ENCODE measurements at regions not wholly inside any gene's neighbourhood (a gene's known extent, or its start where the extent isn't known, plus 50 kb on each side); places are given as distances from the start of the nearest gene placed in this dataset.
"Not testable (repeated sequence)": the region's sequence is repeated elsewhere in the genome, so short reads cannot be mapped to it uniquely, and the experiment has no call there.

DNA sequence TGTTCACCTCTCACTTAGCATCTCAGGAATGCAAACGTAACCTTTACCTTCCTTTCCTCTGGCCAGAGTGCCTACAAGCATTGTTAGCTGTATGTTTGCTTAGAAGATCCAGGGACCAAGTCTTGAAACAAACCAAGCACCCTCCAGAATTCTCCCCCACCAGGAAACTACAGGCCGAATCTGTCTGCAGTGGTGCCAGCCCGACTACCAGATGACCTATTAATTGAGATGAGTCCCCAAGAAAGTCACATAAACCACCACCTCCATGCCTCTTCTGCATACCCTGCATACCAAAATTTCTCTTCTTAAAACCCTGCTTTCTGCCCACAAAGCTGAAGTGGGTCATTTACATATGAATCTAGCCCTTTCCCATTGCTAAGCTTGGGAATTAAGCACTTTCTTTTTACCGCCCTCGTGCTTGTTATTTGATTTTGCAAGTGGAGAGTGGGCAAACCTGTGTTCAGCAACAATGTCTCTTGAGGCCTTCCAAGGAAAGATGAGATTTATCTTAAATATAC is 1239.1 kb downstream of the CDH12 start:
- DNase-seq: no peak

DNA sequence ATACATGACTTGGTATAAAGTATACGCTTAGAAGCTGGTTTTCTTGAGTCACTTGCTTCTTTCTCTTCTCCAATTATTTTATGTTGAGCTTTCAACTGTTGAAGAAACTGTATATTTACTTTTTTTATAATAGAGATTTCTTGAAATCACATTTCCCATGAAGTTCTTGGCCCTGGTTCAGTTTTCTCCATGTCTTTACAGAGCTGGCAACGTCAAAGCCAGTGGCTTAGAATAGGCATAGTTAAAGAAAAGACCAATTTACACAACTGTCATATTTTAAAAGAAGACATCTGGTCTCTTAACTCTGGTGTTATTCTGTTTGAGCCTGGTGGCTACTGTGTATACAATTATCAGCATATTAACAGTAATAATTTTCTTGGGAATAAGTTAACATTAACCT is 1249.3 kb downstream of the CDH12 start:
- no peak for DNase-seq

DNA sequence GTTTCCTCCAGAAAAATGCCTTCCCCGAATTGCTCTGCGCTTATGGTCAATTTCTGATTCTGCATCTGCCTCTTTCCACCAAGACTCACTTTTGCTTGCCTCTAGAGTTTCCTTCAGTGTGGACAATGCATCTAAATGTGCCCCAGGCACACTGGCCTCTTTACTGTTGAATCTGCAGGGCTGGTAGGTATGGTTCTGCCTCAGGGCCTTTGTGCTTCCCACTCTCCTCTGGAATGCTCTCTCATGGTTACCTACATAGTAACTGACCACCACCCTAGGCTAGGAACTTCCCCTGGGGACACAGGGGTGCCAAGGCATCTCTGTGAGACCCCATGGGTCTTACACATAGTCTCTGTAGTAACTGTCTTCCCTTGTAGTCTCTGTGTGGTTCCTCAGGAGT is 1258.6 kb downstream of the CDH12 start:
- DNase-seq: no peak

DNA sequence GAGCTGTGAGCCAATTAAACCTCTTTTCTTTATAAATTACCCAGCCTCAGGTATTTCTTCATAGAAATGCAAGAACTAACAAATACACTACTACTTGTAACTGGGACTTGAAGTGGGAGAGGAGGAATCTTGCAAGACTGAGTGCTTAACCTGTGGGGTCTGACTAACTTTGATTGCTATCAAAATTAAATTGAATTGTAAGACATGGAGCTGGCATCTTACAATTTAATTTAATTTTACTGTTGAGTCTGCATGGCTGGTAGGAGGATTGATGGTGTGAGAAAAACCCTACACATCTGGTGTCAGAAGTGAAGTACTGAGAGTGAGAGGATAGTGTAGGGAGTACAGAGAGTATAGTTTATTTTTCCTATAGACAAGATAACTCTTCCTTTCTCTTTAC is 1259.9 kb downstream of the CDH12 start:
- DNase-seq: no peak

DNA sequence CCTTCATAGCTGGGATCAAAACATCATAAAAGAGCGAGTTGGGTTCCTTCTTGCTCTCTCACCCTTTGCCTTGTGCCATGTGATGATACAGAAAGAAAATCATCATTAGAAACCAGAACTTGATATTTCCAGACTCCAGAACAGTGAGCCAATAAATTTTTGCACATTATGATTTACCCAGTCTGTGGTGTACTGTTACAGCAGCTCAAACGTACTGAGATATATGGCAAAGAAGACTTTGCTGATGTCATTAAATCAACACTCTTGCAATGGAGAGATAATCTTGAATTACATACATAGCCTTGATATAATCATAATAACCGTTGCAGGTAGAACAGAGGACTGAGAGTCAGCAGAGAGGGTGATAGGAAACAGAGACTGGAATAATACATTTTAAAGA is 1271.6 kb downstream of the CDH12 start:
- DNase-seq: no peak

DNA sequence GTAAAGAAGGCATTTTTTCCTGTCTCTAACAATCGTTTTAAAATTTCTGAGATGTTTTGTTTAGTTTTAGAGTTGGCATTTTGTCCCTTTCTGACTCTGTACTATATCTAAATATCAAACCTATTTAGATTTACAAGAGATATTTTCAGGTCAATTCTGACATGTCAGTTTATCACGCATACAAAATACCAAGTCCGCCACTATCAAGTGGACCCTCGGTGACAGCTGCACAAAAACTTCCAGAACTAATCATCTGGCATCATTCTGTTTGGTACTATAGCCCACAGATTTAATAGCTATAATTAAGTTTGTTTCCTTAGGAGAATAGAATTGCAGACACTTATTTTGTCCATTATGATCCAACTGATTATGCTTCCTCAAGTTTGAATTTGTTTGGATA is 1278.2 kb downstream of the CDH12 start:
- no peak for DNase-seq

DNA sequence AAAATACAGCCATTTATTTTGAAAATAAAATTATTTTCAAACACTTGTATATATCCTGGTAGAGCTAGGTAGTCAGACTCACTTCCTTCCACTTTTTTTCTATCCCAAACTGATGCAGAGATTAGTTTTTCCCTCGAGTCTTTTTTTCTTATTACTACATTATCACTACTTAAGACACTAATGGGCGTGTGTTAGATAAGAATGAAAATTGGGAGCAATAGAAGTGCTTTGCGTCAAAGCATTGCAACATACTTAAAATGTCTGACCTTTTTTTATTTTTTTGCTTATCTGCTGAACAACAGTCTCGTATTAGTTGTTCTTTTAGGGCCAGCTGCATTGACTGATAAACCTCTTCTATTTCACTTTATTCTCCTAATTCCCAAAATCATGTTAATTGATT is 1278.7 kb downstream of the CDH12 start:
- no peak for DNase-seq

DNA sequence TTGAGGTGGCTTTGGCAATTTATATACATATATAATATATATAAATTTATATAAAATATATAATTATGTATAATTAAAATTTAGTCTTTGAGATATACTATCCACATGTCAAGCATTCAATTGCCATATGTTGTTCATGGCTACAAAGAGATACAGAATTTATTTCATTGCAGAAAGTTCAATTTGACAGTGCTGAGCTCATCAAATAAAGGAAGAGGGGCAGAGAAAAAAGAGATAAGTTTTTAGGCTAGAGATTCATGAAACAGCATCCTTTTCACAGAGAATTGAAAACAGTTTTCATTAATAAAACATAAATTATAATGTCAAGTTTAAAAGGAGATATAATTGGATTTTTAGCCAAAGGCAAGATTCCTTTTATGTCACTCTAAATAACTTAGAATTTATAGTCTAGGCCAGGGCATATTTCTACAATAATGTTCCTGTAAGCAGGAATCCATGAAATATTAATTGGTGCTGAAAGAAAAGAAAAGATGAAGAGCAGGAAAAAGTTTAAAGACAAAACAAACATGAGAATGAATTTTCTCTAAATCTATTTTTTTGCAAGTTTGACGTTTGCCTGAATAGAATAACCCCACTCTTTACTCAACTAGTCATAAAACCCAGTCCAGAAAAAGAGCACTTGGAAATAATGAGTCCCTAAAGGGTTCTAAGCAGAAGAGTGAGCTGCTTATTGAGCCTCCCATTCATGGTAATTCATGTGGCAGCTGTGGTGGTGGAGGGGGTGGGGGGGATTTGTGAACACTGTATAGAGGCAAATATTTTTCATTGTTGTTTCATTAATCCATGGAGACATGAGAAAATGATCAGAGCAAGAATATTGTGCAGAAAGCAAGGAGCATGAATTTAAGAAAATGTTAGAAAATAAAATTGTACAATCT is 1279.5 kb downstream of the CDH12 start:
- no peak for DNase-seq

DNA sequence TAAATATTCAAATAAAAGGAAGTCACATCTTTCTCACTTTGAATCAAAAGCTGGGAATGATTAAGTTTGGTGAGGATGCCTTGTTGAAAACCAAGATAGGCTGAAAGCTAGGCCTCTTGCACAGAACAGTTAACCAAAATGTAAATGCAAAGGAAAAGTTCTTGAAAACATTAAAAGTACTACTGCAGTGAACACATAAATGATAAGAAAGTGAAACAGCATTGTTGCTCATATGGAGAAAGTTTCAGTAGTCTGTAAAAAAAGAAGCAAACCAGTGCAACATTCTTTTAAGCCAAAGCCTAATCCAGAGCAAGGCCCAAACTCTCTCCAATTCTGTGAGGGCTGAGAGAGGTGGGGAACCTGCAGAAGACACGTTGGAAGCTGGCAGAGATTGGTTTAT is 1281.9 kb downstream of the CDH12 start:
- not testable (repeated sequence) for DNase-seq

DNA sequence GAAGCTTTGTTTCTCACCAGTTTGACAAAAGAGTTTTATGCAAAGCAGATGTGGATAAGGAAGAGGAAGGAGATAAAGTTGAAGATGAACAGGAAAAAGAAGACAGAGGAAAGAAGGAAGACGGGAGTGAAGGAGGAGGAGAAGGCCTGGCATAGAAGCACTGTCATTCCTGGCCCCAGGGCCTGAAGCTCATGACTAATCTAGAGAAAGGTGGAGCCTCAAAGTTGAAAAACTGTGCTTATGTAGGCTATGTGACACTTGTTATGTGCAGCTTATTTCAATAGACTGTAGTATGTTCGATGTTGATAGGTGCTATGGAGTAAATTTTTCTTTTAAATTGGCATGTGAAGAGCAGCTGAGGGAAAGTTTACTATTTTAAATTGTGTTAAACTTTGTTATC is 1294.0 kb downstream of the CDH12 start:
- not testable (repeated sequence) for DNase-seq

DNA sequence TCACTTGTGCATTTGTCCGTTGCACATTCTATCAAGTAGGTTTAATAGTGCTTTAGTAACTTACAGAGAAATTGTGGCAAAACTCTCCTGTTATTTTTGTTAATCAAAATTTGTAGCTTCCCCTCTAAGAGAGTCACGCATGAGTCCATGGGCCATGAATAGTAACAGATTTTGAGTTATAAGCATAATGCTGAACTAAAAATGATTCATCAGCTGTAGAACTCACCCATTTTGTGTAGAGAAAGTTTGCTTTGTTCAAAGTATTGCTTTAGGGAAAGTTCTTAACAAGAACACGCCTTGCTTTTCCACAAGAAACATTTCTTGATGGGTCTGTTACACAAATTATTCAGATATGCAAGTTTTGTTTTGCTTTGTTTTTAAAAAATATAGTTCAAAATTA is 1300.9 kb downstream of the CDH12 start:
- DNase-seq: not testable (repeated sequence)

DNA sequence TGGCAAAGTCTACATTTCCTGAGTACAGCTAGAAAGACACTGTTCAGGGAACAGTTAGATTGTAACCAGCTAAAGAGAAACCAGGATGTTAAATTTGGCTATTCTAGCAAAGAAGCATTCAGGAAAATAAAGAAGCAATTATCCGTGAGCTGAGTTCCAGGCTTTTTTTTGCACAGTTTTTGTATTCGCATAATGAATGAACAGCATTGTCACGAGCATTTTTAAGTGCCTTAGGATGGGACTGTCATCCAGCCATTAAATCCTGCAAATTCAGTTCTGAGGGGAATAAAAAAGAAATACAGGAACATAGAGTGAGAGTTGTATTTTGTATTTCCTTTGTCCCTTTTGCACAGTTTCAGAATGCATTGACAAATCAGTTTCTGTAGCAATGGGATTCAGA is 1302.2 kb downstream of the CDH12 start:
- DNase-seq: not testable (repeated sequence)

DNA sequence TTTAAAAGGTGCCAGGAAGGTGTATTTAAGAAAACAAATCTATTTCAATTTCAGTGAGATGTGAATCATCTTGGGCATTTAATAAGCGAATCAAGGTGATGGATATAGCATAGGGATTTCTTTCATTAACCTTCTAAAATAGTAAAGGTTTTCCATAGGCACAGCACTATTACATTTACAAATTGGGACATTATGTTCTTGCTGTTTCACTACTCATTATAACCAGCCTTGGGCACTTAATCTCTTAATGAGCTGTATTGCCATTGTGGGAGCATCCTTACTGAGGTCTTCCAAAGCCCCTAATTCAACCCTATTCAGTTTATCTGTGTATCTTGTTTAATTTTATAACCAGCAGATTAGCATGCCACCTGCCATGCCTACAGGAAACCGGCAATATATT is 1305.5 kb downstream of the CDH12 start:
- DNase-seq: not testable (repeated sequence)

DNA sequence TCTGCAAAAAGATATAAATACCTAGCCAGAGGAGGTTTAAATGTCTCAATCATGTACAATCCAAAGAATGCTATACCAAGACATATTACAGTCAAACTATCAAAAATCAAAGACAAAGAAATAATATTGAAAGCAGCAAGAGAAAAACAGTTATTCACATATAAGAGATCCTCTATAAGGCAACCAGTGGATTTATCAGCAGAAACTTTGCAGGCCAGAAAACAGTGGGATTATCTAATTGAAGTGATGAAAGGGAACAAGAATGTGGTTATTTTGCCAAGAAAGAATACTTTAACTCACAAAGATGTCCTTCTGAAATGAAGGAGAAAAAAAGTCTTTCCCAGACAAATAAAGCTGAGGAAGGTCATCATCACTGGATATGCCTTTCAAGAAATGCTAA is 1318.0 kb downstream of the CDH12 start:
- not testable (repeated sequence) for DNase-seq

DNA sequence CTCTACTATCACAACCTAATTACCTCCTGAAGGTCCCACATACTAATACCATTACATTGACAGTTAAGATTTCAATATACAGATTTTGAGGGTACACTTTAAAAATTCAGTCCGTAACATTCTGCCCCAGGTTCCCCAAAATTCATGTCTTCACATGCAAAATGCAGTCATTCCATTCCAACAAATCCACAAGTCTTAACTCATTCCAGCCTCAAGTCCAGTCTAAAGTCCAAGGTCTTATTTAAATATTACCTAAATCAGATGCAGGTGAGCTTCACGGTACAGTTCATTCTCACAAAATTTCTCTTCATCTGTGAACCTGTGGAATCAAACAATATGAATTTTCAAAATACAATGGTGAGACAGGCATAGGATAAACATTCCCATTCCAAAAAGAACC is 1332.0 kb downstream of the CDH12 start:
- DNase-seq: not testable (repeated sequence)

DNA sequence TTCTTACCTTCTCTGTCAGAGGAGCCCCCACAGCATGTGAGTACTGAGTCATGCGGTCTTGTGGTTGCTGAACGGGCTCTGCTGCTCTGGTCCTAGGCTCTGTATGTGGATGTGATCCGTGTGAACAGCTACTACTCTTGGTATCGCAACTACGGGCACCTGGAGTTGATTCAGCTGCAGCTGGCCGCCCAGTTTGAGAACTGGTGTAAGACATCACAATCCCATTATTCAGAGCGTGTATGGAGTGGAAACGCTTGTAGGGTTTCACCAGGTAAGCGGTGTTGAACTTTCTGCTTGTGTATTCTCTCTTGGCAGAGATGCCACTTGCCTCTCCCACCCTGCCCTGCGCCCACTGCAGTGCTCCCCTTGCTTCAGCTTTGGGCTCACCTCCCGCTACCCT is 1356.2 kb downstream of the CDH12 start:
- not testable (repeated sequence) for DNase-seq

DNA sequence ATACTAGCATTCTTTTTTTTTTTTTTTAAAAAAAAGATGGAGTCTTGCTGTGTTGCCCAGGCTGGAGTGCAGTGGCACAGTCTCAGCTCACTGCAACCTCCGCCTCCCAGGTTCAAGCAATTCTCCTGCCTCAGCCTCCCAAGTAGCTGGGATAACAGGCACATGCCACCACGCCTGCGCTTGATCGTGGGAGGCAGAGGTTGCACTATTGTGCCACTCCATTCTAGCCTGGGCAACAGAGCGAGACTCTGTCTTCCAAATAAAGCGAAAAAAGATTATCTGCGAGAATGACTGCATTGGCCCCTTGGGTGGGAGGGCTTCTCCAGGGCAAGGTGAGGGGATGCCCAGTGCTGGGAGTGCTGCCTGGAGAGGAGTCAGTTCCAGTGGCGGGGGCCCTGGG is 1357.1 kb downstream of the CDH12 start:
- DNase-seq: not testable (repeated sequence)

DNA sequence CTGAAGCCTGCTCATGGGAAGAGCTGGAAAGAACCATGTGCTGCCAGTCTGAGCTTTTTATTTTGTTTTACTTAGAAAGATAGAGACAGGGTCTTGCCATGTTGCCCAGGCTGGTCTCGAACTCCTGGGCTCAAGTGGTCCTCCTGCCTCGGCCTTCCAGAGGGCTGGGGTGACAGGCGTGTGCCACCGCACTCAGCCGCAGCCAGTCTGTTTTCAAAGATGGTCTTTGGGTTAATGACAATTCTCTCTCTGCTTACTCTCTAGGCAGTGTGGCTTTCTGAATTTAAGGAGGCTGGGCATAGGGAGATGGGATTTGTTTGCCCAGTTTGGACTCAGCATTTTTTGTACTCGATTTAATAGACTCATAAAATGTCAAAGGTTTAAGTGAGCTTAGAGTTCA is 1357.9 kb downstream of the CDH12 start:
- not testable (repeated sequence) for DNase-seq

DNA sequence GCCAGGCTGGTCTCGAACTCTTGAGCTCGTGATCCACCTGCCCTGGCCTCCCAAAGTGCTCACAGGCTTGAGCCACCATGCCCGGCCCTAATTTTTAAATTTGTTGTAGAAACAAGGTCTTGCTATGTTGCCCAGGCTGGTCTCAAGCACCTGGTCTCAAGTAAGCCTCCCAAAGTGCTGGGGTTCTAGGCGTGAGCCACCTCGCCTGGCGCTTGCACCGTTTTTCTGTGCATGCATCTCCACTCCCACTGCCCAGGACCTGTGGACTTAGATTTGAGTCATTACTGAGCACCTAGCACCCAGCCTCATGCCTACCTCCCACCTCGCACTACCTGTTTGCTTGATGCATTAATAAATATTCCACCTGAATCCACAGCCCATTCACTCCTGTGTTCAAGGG is 1359.1 kb downstream of the CDH12 start:
- not testable (repeated sequence) for DNase-seq

DNA sequence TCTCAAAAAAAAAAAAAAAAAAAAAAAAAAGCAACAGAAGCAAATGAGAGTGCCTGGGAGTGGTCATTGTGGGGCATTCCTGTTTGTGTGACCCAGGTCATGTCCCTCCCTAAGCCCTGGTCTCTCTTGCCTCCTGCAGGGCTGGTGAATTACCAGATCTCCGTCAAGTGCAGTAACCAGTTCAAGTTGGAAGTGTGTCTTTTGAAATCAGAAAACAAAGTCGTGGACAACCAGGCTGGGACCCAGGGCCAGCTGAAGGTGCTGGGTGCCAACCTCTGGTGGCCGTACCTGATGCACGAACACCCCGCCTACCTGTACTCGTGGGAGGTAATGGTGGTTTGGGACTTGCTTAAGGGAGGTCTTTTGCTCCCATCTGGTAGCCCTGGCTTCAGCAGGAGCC is 1362.0 kb downstream of the CDH12 start:
- not testable (repeated sequence) for DNase-seq

DNA sequence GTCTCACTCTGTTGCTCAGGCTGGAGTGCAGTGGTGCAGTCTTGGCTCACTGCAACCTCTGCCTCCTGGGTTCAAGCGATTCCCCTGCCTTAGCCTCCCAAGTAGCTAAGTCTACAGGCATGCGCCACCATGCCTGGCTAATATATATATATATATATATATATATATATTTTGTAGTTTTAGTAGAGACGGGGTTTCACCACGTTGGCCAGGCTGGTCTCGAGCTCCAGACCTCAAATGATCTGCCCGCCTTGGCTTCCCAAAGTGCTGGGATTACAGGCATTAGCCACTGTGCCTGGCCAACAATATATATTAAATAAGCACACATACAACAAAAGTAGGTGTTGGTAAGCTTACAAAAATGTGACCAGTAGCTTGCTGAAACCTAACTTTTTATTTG is 1364.3 kb downstream of the CDH12 start:
- DNase-seq: not testable (repeated sequence)

DNA sequence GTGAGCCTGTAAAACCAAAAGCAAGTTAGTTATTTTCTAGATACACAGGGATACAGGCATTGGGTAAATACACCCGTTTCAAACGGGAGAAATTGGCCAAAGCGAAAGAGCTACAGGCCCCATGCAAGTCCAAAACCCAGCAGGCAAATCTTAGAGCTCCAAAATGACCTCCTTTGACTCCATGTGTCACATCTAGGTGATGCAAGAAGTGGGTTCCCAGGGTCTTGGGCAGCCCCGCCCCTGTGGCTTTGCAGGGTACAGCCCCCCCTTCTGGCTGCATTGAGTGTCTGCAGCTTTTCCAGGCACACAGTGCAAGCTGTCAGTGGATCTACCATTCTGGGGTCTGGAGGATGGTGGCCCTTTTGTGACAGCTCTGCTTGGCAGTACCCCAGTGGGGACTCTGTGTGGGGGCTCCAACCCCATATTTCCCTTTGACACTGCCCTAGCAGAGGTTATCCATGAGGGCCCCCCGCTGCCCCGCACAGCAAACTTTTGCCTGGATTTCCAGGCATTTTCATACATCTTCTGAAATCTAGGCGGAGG is 1367.6 kb downstream of the CDH12 start:
- not testable (repeated sequence) for DNase-seq

DNA sequence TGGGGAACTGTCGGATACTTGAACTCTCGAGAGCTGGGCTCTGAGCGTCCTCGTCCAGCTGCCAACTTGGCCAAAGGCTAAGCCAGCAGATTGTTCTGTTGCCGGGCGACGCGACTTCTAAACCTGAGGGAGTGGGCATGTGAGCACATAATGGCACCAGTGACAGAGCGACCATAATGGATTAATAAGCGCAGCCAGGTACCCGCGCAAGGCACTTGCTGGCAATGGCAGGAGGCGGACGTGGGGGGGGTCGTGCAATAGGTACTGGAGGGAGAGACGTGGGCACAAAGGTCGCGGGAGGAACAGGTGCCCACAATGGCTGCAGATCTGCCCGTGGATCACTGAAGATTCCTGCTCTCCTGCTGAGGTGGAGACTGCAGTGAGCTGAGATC is 1368.7 kb downstream of the CDH12 start:
- DNase-seq: not testable (repeated sequence)
